ENCODE measurements at regions not wholly inside any gene's neighbourhood (a gene's known extent, or its start where the extent isn't known, plus 50 kb on each side); places are given as distances from the start of the nearest gene placed in this dataset.
"Not testable (repeated sequence)": the region's sequence is repeated elsewhere in the genome, so short reads cannot be mapped to it uniquely, and the experiment has no call there.

- intact Hi-C loops (cut with micrococcal nuclease); POLR2A ChIA-PET; H3K9ac ChIP-seq (replicated peaks; ENCODE audit: extremely low read depth, insufficient read depth, low read length); H3K4me3 ChIP-seq (replicated peaks in 1 of 3; ENCODE audit: insufficient read depth in 1 of 3, low read depth in 1 of 3, low read length in 3 of 3); H3K27me3 ChIP-seq (ENCODE audit: control insufficient read depth in 2 of 2, insufficient read depth in 2 of 2, low read length in 2 of 2); H3K9me3 ChIP-seq (replicated peaks; ENCODE audit: control insufficient read depth, insufficient read depth, low read length); dilution Hi-C loops (cut with MboI; ENCODE audit: extremely low pct_ligation_motif_present, low sequenced_read_pairs); H3K27ac ChIP-seq (ENCODE audit: insufficient read depth, low read depth, low read length); H3K4me2 ChIP-seq (ENCODE audit: insufficient read depth, low read length); H4K20me1 ChIP-seq (replicated peaks; ENCODE audit: control insufficient read depth, extremely low read depth, insufficient read depth, low read length); H2AFZ ChIP-seq (ENCODE audit: low read depth, low read length); DNase-seq (ENCODE audit: low read depth, low spot score); FAIRE-seq; H3K4me1 ChIP-seq (ENCODE audit: control insufficient read depth, extremely low read depth, insufficient read depth, low read length); H3K36me3 ChIP-seq (ENCODE audit: control insufficient read depth in 2 of 2, extremely low read depth in 1 of 2, insufficient read depth in 2 of 2, low read length in 2 of 2); CTCF ChIA-PET; BruUV-seq (replicated peaks); H3K9me1 ChIP-seq (replicated peaks; ENCODE audit: control insufficient read depth, extremely low read depth, insufficient read depth, low read length); H3K79me2 ChIP-seq (ENCODE audit: control insufficient read depth, insufficient read depth, low read length): not testable (repeated sequence)
Observed at GRCh38 chr16:88149158-88149603, 197.9 kb downstream of the BANP start.

GRCh38 chr16:88149663-88150062, 198.4 kb downstream of the BANP start:
- CTCF ChIA-PET; H3K4me2 ChIP-seq (ENCODE audit: insufficient read depth, low read length); H4K20me1 ChIP-seq (replicated peaks; ENCODE audit: control insufficient read depth, extremely low read depth, insufficient read depth, low read length); H3K27ac ChIP-seq (ENCODE audit: insufficient read depth, low read depth, low read length); POLR2A ChIA-PET; intact Hi-C loops (cut with micrococcal nuclease); DNase-seq (ENCODE audit: low read depth, low spot score); BruUV-seq (replicated peaks); H3K79me2 ChIP-seq (ENCODE audit: control insufficient read depth, insufficient read depth, low read length); FAIRE-seq; H3K4me3 ChIP-seq (replicated peaks in 1 of 3; ENCODE audit: insufficient read depth in 1 of 3, low read depth in 1 of 3, low read length in 3 of 3); H3K27me3 ChIP-seq (ENCODE audit: control insufficient read depth in 2 of 2, insufficient read depth in 2 of 2, low read length in 2 of 2); H3K36me3 ChIP-seq (ENCODE audit: control insufficient read depth in 2 of 2, extremely low read depth in 1 of 2, insufficient read depth in 2 of 2, low read length in 2 of 2); H3K9me3 ChIP-seq (replicated peaks; ENCODE audit: control insufficient read depth, insufficient read depth, low read length); H3K4me1 ChIP-seq (ENCODE audit: control insufficient read depth, extremely low read depth, insufficient read depth, low read length); dilution Hi-C loops (cut with MboI; ENCODE audit: extremely low pct_ligation_motif_present, low sequenced_read_pairs); H3K9ac ChIP-seq (replicated peaks; ENCODE audit: extremely low read depth, insufficient read depth, low read length); H2AFZ ChIP-seq (ENCODE audit: low read depth, low read length); H3K9me1 ChIP-seq (replicated peaks; ENCODE audit: control insufficient read depth, extremely low read depth, insufficient read depth, low read length): not testable (repeated sequence)

- dilution Hi-C loops (cut with MboI; ENCODE audit: extremely low pct_ligation_motif_present, low sequenced_read_pairs); H3K9me3 ChIP-seq (replicated peaks; ENCODE audit: control insufficient read depth, insufficient read depth, low read length); DNase-seq (ENCODE audit: low read depth, low spot score); H3K27ac ChIP-seq (ENCODE audit: insufficient read depth, low read depth, low read length); POLR2A ChIA-PET; CTCF ChIA-PET; H2AFZ ChIP-seq (ENCODE audit: low read depth, low read length); H3K79me2 ChIP-seq (ENCODE audit: control insufficient read depth, insufficient read depth, low read length); H4K20me1 ChIP-seq (replicated peaks; ENCODE audit: control insufficient read depth, extremely low read depth, insufficient read depth, low read length); BruUV-seq (replicated peaks); H3K9ac ChIP-seq (replicated peaks; ENCODE audit: extremely low read depth, insufficient read depth, low read length); H3K4me2 ChIP-seq (ENCODE audit: insufficient read depth, low read length); H3K9me1 ChIP-seq (replicated peaks; ENCODE audit: control insufficient read depth, extremely low read depth, insufficient read depth, low read length); FAIRE-seq; intact Hi-C loops (cut with micrococcal nuclease); H3K27me3 ChIP-seq (ENCODE audit: control insufficient read depth in 2 of 2, insufficient read depth in 2 of 2, low read length in 2 of 2); H3K36me3 ChIP-seq (ENCODE audit: control insufficient read depth in 2 of 2, extremely low read depth in 1 of 2, insufficient read depth in 2 of 2, low read length in 2 of 2); H3K4me1 ChIP-seq (ENCODE audit: control insufficient read depth, extremely low read depth, insufficient read depth, low read length); H3K4me3 ChIP-seq (replicated peaks in 1 of 3; ENCODE audit: insufficient read depth in 1 of 3, low read depth in 1 of 3, low read length in 3 of 3): not testable (repeated sequence)
Observed at GRCh38 chr16:88150456-88151128, 199.4 kb downstream of the BANP start.

- H3K27me3 ChIP-seq (ENCODE audit: control insufficient read depth in 2 of 2, insufficient read depth in 2 of 2, low read length in 2 of 2); CTCF ChIA-PET; BruUV-seq (replicated peaks); intact Hi-C loops (cut with micrococcal nuclease); H3K9me1 ChIP-seq (replicated peaks; ENCODE audit: control insufficient read depth, extremely low read depth, insufficient read depth, low read length); H3K79me2 ChIP-seq (ENCODE audit: control insufficient read depth, insufficient read depth, low read length); DNase-seq (ENCODE audit: low read depth, low spot score); FAIRE-seq; H3K4me2 ChIP-seq (ENCODE audit: insufficient read depth, low read length); H2AFZ ChIP-seq (ENCODE audit: low read depth, low read length); H3K27ac ChIP-seq (ENCODE audit: insufficient read depth, low read depth, low read length); H3K9me3 ChIP-seq (replicated peaks; ENCODE audit: control insufficient read depth, insufficient read depth, low read length); dilution Hi-C loops (cut with MboI; ENCODE audit: extremely low pct_ligation_motif_present, low sequenced_read_pairs); H3K4me1 ChIP-seq (ENCODE audit: control insufficient read depth, extremely low read depth, insufficient read depth, low read length); H3K4me3 ChIP-seq (replicated peaks in 1 of 3; ENCODE audit: insufficient read depth in 1 of 3, low read depth in 1 of 3, low read length in 3 of 3); H3K36me3 ChIP-seq (ENCODE audit: control insufficient read depth in 2 of 2, extremely low read depth in 1 of 2, insufficient read depth in 2 of 2, low read length in 2 of 2); POLR2A ChIA-PET; H4K20me1 ChIP-seq (replicated peaks; ENCODE audit: control insufficient read depth, extremely low read depth, insufficient read depth, low read length); H3K9ac ChIP-seq (replicated peaks; ENCODE audit: extremely low read depth, insufficient read depth, low read length): not testable (repeated sequence)
Observed at GRCh38 chr16:88151129-88151499, 199.9 kb downstream of the BANP start.
